ENCODE measurements at regions not wholly inside any gene's neighbourhood (a gene's known extent, or its start where the extent isn't known, plus 50 kb on each side); places are given as distances from the start of the nearest gene placed in this dataset.

DNA sequence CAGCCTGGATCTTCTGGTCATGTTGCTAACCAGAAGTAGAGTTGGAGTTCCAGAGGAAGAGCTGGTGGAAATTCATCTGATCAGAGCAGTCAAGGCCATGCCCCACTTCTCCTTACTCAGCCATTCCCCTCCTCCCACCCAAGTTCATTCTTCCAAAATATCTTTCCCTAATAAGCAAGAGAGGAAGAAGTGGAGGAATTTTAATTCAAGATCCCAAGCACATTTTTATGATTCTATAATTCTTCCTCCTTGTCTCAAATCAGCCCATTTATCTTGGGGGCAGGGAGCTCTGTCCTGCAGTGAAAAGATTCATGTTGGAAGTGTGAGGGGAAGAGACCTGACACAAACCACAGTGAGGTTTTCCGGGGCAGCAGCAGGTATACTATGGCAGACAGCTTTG is 85.0 kb upstream of the GALNT15 start:
- Histone ChIP-seq H3K27ac (no peak overlapping the region), H3K4me1 (replicated peaks) (no peaks in the 10 kb centered on the region), H3K9me3 (no peaks in the 10 kb centered on the region), H3K4me3 (no peak overlapping the region), H3K27me3 (replicated peaks; ENCODE audit: insufficient read depth) (no peaks in the 10 kb centered on the region), H3K36me3 (no peaks in the 10 kb centered on the region)
- no peak for TF ChIP-seq POLR2A (IDR thresholded peaks at IDR 0.05)
- no peak for TF ChIP-seq POLR2AphosphoS5 (IDR thresholded peaks at IDR 0.05)
- TF ChIP-seq, protein P1, sequence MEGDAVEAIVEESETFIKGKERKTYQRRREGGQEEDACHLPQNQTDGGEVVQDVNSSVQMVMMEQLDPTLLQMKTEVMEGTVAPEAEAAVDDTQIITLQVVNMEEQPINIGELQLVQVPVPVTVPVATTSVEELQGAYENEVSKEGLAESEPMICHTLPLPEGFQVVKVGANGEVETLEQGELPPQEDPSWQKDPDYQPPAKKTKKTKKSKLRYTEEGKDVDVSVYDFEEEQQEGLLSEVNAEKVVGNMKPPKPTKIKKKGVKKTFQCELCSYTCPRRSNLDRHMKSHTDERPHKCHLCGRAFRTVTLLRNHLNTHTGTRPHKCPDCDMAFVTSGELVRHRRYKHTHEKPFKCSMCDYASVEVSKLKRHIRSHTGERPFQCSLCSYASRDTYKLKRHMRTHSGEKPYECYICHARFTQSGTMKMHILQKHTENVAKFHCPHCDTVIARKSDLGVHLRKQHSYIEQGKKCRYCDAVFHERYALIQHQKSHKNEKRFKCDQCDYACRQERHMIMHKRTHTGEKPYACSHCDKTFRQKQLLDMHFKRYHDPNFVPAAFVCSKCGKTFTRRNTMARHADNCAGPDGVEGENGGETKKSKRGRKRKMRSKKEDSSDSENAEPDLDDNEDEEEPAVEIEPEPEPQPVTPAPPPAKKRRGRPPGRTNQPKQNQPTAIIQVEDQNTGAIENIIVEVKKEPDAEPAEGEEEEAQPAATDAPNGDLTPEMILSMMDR (IDR thresholded peaks at IDR 0.05): no peak
- intact Hi-C loops (cut with DNase I): no loop called here
- no peak for DNase-seq (ENCODE audit: low spot score)
- 70% methylated on average over 1 of the region's 1 CpG for WGBS

DNA sequence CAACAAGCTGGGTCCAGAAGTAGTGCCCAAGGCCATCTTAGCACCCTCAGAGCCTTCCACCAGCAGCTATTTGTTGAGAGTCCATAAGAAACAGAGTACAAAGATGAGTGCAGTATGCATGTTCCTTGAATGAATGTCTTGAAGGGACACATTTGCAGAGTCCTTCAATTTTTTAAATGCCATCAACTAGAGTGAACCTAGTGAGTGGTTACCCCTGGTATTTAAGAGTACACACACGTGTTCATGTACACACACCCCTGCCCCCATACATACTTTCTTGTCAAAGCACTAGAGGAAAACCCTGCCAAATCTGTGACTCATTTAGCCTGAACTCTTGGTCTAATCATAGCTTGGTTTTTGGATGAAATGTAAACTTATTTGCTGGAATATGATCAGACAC is 84.5 kb upstream of the GALNT15 start:
- DNase-seq (ENCODE audit: low spot score): no peak
- intact Hi-C loops (cut with DNase I): no loop called here
- 19% methylated on average over 1 of the region's 1 CpG for whole genome bisulfite sequencing

DNA sequence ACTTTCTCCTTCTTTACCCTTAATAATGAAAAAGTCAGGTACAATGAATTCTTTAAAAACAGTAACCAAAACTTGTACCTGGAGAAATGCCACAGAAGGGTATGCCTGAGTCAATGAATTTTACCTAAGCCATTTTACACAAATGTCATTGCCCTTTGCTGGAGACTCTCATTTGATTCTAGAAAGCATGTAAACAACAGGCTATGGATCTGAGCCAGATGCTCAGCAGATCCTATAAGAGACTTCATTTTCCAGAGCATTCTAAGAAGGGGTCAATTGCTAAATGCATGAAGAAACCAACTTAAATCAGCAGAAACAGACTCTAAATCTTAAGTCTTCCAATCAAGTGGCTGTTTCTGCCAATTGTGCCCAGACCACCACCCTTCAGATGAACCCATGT is 83.8 kb upstream of the GALNT15 start:
- no peaks in the 10 kb centered on the region for H3K27me3 ChIP-seq (replicated peaks; ENCODE audit: insufficient read depth)
- no peaks in the 10 kb centered on the region for H3K9me3 ChIP-seq
- no peak for DNase-seq (ENCODE audit: low spot score)
- no peaks in the 10 kb centered on the region for H3K4me1 ChIP-seq (replicated peaks)
- TF ChIP-seq POLR2AphosphoS5 (IDR thresholded peaks at IDR 0.05) (no peak), POLR2A (IDR thresholded peaks at IDR 0.05) (no peak)
- TF ChIP-seq, protein P1 (IDR thresholded peaks at IDR 0.05): no peak
- intact Hi-C loops (cut with DNase I): no loop called here
- no peak overlapping the region for H3K27ac ChIP-seq
- H3K4me3 ChIP-seq: no peak overlapping the region
- H3K36me3 ChIP-seq: no peaks in the 10 kb centered on the region

More for the DNA sequence above, 84.5 kb upstream of the GALNT15 start:
- Histone ChIP-seq H3K4me3 (no peak overlapping the region), H3K4me1 (replicated peaks) (no peaks in the 10 kb centered on the region), H3K27me3 (replicated peaks; ENCODE audit: insufficient read depth) (no peaks in the 10 kb centered on the region), H3K27ac (no peak overlapping the region), H3K36me3 (no peaks in the 10 kb centered on the region), H3K9me3 (no peaks in the 10 kb centered on the region)
- TF ChIP-seq, protein P1 (IDR thresholded peaks at IDR 0.05): no peak
- TF ChIP-seq POLR2AphosphoS5 (IDR thresholded peaks at IDR 0.05) (no peak), POLR2A (IDR thresholded peaks at IDR 0.05) (no peak)

- TF ChIP-seq POLR2A (IDR thresholded peaks at IDR 0.05): no peak
- TF ChIP-seq POLR2AphosphoS5 (IDR thresholded peaks at IDR 0.05): no peak
- TF ChIP-seq, protein P1 (IDR thresholded peaks at IDR 0.05): no peak
- H3K4me3 ChIP-seq: no peak overlapping the region
- WGBS: 63% methylated on average over 5 of the region's 5 CpGs
- no peaks in the 10 kb centered on the region for H3K9me3 ChIP-seq
- H3K4me1 ChIP-seq (replicated peaks): no peaks in the 10 kb centered on the region
- intact Hi-C loops (cut with DNase I): no loop called here
- no peak for DNase-seq (ENCODE audit: low spot score)
- H3K27me3 ChIP-seq (replicated peaks; ENCODE audit: insufficient read depth): no peaks in the 10 kb centered on the region
- no peak overlapping the region for H3K27ac ChIP-seq
- H3K36me3 ChIP-seq: no peaks in the 10 kb centered on the region
Observed at GRCh38 chr3:16092923-16093322, 81.6 kb upstream of the GALNT15 start.

GRCh38 chr3:16101295-16102186 is 72.9 kb upstream of the GALNT15 start:
- Histone ChIP-seq H3K27me3 (replicated peaks; ENCODE audit: insufficient read depth) (no peaks in the 10 kb centered on the region), H3K27ac (no peak overlapping the region), H3K36me3 (no peaks in the 10 kb centered on the region), H3K4me3 (no peak overlapping the region), H3K9me3 (no peaks in the 10 kb centered on the region), H3K4me1 (replicated peaks) (no peaks in the 10 kb centered on the region)
- 78% methylated on average over 14 of the region's 14 CpGs for WGBS
- DNase-seq (ENCODE audit: low spot score): no peak
- TF ChIP-seq POLR2A (IDR thresholded peaks at IDR 0.05): no peak
- no peak for TF ChIP-seq POLR2AphosphoS5 (IDR thresholded peaks at IDR 0.05)
- TF ChIP-seq, protein P1 (IDR thresholded peaks at IDR 0.05): no peak
- intact Hi-C loops (cut with DNase I): no loop called here

Data from prostate gland (tissue), 2 donors.